Stimulated activated CD8-positive, alpha-beta memory T cell treated with anti-CD3 and anti-CD28 coated beads, Interleukin-4, amount 100 ng/mL, for 24 hours (primary cell): ENCODE measurements at regions not wholly inside any gene's neighbourhood (a gene's known extent, or its start where the extent isn't known, plus 50 kb on each side); places are given as distances from the start of the nearest gene placed in this dataset.

Source experiments
- DNase-seq: peaks from one replicate; pipeline ENCODE4 v3.0.0-alpha.2; 2020; ENCODE audit warnings: low read depth

- no peak for DNase-seq
These were observed 1258.1 kb upstream of the CELF2 start for GRCh38 chr10:9759596-9759995.

GRCh38 chr10:9762966-9763656 is 1254.6 kb upstream of the CELF2 start:
- no peak for DNase-seq

GRCh38 chr10:9766762-9767161 is 1250.9 kb upstream of the CELF2 start:
- no peak for DNase-seq

- no peak for DNase-seq
These were observed 1236.0 kb upstream of the CELF2 start for GRCh38 chr10:9781666-9782065.

- no peak for DNase-seq
These were observed 1231.6 kb upstream of the CELF2 start for GRCh38 chr10:9786101-9786500.

GRCh38 chr10:9786576-9786975 is 1231.1 kb upstream of the CELF2 start:
- no peak for DNase-seq

- DNase-seq, result no peak
These were observed 1227.7 kb upstream of the CELF2 start for GRCh38 chr10:9789996-9790395.

GRCh38 chr10:9792181-9792580 is 1225.5 kb upstream of the CELF2 start:
- DNase-seq, result no peak

- no peak for DNase-seq
These were observed 1221.1 kb upstream of the CELF2 start for GRCh38 chr10:9796564-9796963.

- no peak for DNase-seq
These were observed 1217.7 kb upstream of the CELF2 start for GRCh38 chr10:9800011-9800410.

GRCh38 chr10:9800571-9800970 is 1217.1 kb upstream of the CELF2 start:
- no peak for DNase-seq

- DNase-seq, result no peak
These were observed 1209.8 kb upstream of the CELF2 start for GRCh38 chr10:9807846-9808245.

GRCh38 chr10:9811601-9812000 is 1206.1 kb upstream of the CELF2 start:
- no peak for DNase-seq

- no peak for DNase-seq
These were observed 1203.3 kb upstream of the CELF2 start for GRCh38 chr10:9814285-9814864.

GRCh38 chr10:9819756-9820494 is 1197.7 kb upstream of the CELF2 start:
- DNase-seq, result no peak

GRCh38 chr10:9823268-9823930 is 1194.3 kb upstream of the CELF2 start:
- DNase-seq, result no peak

- no peak for DNase-seq
These were observed 1193.0 kb upstream of the CELF2 start for GRCh38 chr10:9824631-9825071.

- no peak for DNase-seq
These were observed 1192.1 kb upstream of the CELF2 start for GRCh38 chr10:9825491-9826018.

GRCh38 chr10:9828110-9828509 is 1189.6 kb upstream of the CELF2 start:
- no peak for DNase-seq

GRCh38 chr10:9833942-9834341 is 1183.7 kb upstream of the CELF2 start:
- DNase-seq, result no peak

GRCh38 chr10:9834434-9834833 is 1183.2 kb upstream of the CELF2 start:
- DNase-seq, result no peak

- DNase-seq, result no peak
These were observed 1172.6 kb upstream of the CELF2 start for GRCh38 chr10:9845075-9845474.

GRCh38 chr10:9848278-9848677 is 1169.4 kb upstream of the CELF2 start:
- no peak for DNase-seq
